Endothelial cell (in vitro differentiated cells): ENCODE measurements at regions not wholly inside any gene's neighbourhood (a gene's known extent, or its start where the extent isn't known, plus 50 kb on each side); places are given as distances from the start of the nearest gene placed in this dataset.

Experiments
- DNase-seq: peaks from one replicate; pipeline ENCODE4 v3.0.0; 2021; ENCODE audit warnings: low spot score
- H3K27ac Mint-ChIP-seq: one replicate; pipeline ENCODE4 v1.8.0; 2021; ENCODE audit warnings: mixed read lengths, inconsistent platforms; ENCODE audit not compliant: unreplicated experiment
- H3K27me3 Mint-ChIP-seq: one replicate; pipeline ENCODE4 v1.8.0; 2021; ENCODE audit warnings: mild to moderate bottlenecking, moderate library complexity, mixed read lengths, inconsistent platforms; ENCODE audit not compliant: unreplicated experiment
- H3K36me3 Mint-ChIP-seq: one replicate; pipeline ENCODE4 v1.8.0; 2021; ENCODE audit warnings: mild to moderate bottlenecking, low read depth, mixed read lengths, inconsistent platforms; ENCODE audit not compliant: unreplicated experiment
- H3K4me1 Mint-ChIP-seq: one replicate; pipeline ENCODE4 v1.8.0; 2021; ENCODE audit warnings: mild to moderate bottlenecking, mixed read lengths, inconsistent platforms; ENCODE audit not compliant: unreplicated experiment
- H3K4me3 Mint-ChIP-seq: one replicate; pipeline ENCODE4 v1.8.0; 2021; ENCODE audit warnings: mild to moderate bottlenecking, mixed read lengths, inconsistent platforms; ENCODE audit not compliant: unreplicated experiment
- H3K9me3 Mint-ChIP-seq: one replicate; pipeline ENCODE4 v1.8.0; 2021; ENCODE audit warnings: mixed read lengths, inconsistent platforms; ENCODE audit not compliant: unreplicated experiment
- TF ChIP-seq, protein P1 (sequence below): fragments of 200-600 bp; sonication (generic); IDR thresholded peaks from one replicate; pipeline ENCODE4 v1.5.0; 2021; ENCODE audit warnings: antibody characterized with exemption; ENCODE audit not compliant: unreplicated experiment

DNA sequence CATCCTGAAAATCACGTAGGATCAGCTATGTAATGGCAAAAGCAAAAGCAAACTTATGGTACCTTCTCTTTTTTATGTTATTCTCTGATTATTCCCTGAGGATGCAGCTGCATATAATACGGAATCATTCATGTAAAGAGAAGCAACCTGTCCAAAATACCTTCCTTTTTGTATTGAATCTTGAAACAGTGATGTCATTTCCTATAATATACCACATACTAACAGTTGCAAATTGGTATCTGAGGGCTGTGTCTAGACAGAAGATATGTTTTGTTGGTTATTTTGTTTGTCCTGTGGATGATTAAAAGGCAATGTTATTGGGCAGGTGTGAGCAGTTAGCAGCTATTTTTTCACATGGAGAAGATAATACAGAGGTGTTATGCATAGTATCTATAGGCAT lies 161.4 kb upstream of the AHI1 start:
- Mint-ChIP-seq H3K36me3 (no peaks in the 10 kb centered on the region), H3K9me3 (no peaks in the 10 kb centered on the region), H3K27me3 (no peaks in the 10 kb centered on the region), H3K4me1 (no peaks in the 10 kb centered on the region), H3K4me3 (no peak overlapping the region), H3K27ac (no peak overlapping the region)
- DNase-seq, result no peak
- TF ChIP-seq, protein P1, sequence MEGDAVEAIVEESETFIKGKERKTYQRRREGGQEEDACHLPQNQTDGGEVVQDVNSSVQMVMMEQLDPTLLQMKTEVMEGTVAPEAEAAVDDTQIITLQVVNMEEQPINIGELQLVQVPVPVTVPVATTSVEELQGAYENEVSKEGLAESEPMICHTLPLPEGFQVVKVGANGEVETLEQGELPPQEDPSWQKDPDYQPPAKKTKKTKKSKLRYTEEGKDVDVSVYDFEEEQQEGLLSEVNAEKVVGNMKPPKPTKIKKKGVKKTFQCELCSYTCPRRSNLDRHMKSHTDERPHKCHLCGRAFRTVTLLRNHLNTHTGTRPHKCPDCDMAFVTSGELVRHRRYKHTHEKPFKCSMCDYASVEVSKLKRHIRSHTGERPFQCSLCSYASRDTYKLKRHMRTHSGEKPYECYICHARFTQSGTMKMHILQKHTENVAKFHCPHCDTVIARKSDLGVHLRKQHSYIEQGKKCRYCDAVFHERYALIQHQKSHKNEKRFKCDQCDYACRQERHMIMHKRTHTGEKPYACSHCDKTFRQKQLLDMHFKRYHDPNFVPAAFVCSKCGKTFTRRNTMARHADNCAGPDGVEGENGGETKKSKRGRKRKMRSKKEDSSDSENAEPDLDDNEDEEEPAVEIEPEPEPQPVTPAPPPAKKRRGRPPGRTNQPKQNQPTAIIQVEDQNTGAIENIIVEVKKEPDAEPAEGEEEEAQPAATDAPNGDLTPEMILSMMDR, result no peak

DNA sequence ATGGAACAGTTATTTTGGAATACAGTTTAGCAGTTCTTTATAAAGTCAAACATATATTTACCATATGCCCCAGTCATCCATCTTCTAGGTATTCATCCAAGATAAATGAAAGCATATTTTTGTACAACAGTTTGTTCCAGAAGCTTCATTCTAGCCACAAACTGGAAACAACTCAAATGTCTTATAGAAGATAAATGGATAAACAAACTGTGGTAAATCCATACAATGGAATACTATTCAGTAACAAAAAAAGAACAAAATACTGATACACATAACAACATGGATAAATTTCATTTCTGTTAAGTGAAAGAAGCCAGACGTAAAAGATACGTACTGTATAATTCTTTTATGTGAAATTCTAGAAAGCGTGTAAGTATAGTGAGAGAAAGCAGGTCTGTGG lies 167.0 kb upstream of the AHI1 start:
- H3K9me3 Mint-ChIP-seq, result no peaks in the 10 kb centered on the region
- H3K4me3 Mint-ChIP-seq, result no peak overlapping the region
- no peaks in the 10 kb centered on the region for H3K27me3 Mint-ChIP-seq
- H3K4me1 Mint-ChIP-seq, result peaks cover 3% of the 10 kb centered on the region
- TF ChIP-seq, protein P1, result no peak
- no peaks in the 10 kb centered on the region for H3K36me3 Mint-ChIP-seq
- H3K27ac Mint-ChIP-seq, result no peak overlapping the region
- no peak for DNase-seq

DNA sequence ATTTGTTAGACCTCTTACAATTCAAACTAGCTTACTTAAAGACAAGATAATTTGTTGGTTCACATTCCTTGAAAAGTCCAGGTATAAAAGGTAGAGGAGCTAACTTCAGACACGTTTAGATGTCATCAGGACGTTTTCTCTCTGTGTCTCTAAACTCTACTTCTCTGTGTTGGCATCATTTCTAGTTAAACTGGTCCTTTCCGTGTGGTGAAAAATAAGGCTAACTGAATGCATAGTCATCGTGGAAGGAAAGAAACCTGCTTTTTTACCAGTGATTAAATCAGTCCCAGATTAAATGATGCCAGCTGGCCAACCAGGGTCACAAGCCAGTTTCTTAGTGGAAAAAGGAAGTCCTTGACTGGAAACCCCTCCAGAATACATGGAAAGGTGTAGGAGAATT lies 168.4 kb upstream of the AHI1 start:
- Mint-ChIP-seq H3K27ac (no peak overlapping the region), H3K4me3 (no peak overlapping the region), H3K4me1 (peaks cover 3% of the 10 kb centered on the region), H3K27me3 (no peaks in the 10 kb centered on the region), H3K36me3 (no peaks in the 10 kb centered on the region), H3K9me3 (no peaks in the 10 kb centered on the region)
- TF ChIP-seq, protein P1, result no peak
- no peak for DNase-seq

DNA sequence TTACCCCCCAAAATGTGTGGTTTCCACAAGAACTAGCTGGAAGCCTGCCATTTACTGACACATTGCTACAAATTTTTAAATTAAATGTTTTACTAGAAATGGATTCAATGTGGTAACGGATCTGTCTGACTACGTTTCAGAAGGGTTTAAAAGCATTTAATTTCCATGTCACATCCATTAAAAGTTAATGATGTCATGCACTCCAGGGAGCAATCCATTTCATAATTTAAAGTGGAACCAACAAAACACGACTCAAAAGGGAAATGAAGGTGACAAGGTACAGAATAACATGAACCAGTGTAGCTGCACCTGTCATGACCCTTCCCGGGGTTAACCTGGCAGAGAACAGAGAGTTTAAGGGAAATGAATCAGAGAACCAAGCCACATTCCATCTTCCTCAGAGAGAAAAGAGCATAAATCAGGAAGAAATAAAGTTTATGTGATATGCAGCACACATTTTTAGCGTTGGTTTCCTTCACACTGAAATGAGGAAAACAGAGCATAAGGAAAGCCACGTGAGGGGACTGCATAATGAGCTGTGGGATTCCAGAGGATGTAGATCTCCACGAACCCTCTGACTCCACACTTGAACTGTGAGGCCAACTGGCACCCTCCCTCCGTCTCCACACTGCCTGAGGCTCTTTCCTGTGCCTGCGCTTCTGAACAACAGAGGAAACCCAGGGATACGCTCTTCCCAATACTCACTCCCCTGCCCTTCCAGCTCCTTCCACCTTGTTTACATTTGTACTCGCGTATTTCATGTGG lies 170.3 kb upstream of the AHI1 start:
- Mint-ChIP-seq H3K36me3 (no peaks in the 10 kb centered on the region), H3K9me3 (no peaks in the 10 kb centered on the region), H3K4me3 (no peak overlapping the region), H3K27ac (peak overlapping the region; percentile 59), H3K4me1 (peaks cover 3% of the 10 kb centered on the region), H3K27me3 (no peaks in the 10 kb centered on the region)
- TF ChIP-seq, protein P1, result no peak
- no peak for DNase-seq

DNA sequence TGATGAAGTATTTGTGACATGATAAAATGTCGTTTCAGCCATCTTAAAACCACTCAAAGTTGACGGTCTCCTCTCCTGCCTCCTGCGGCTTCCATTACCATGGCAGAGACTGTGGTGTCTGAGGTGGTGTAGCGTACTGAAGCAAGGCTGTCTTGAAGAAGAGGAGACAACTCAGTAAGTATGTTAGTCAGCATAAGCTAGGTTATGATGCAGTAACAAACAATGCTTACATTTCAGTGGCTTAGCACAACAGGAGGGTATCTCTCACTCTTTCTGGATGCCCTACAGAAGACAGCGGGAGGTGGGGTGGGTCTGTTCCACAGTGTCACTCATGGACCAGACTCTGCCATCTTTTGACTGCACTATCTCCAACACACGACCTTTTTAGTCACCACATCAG lies 174.7 kb upstream of the AHI1 start:
- Mint-ChIP-seq H3K27ac (no peak overlapping the region), H3K36me3 (no peaks in the 10 kb centered on the region), H3K9me3 (no peaks in the 10 kb centered on the region), H3K27me3 (no peaks in the 10 kb centered on the region), H3K4me3 (no peak overlapping the region), H3K4me1 (peaks cover 3% of the 10 kb centered on the region)
- DNase-seq, result no peak
- TF ChIP-seq, protein P1, result no peak
